ENCODE measurements at regions not wholly inside any gene's neighbourhood (a gene's known extent, or its start where the extent isn't known, plus 50 kb on each side); places are given as distances from the start of the nearest gene placed in this dataset. TPM values are rescaled to one million over a fixed set of nuclear protein-coding genes. Genes with fewer than 3 reads are reported as not detected.

GRCh38 chr10:65858841-65859240 lies 1067.0 kb upstream of the LRRTM3 start:
- Mint-ChIP-seq H3K27ac (no peak overlapping the region), H3K4me3 (no peak overlapping the region), H3K4me1 (no peaks in the 10 kb centered on the region), H3K27me3 (no peaks in the 10 kb centered on the region), H3K9me3 (ENCODE audit: insufficient read depth) (no peaks in the 10 kb centered on the region)
- WGBS (ENCODE audit: insufficient coverage) = no CpG with 5 or more reads among the region's 2 CpGs
- no peak overlapping the region for H2AFZ ChIP-seq (ENCODE audit: insufficient read depth, low read depth, low read length, poor library complexity, severe bottlenecking)
- DNase-seq (no peak), ATAC-seq (ENCODE audit: low read depth) (no peak)
- POLR2A ChIA-PET = no interaction called here
- H3K79me2 ChIP-seq (ENCODE audit: control insufficient read depth, insufficient read depth, low read length) = no peaks in the 10 kb centered on the region
- H3K36me3 ChIP-seq (replicated peaks in 1 of 2; ENCODE audit: control extremely low read depth in 1 of 2, control insufficient read depth in 1 of 2, extremely low read depth in 1 of 2, insufficient read depth in 2 of 2, low read length in 1 of 2) = no peaks in the 10 kb centered on the region
- H3K4me3 ChIP-seq (ENCODE audit: control extremely low read depth in 1 of 5, extremely low read depth in 1 of 5, insufficient read depth in 1 of 5, low read depth in 2 of 5, low read length in 4 of 5) = no peak overlapping the region
- intact Hi-C loops (cut with micrococcal nuclease) = no loop called here
- CTCF ChIA-PET = no interaction called here
- no peaks in the 10 kb centered on the region for H3K27me3 ChIP-seq (replicated peaks in 1 of 4; ENCODE audit: control extremely low read depth in 1 of 4, control insufficient read depth in 3 of 4, insufficient read depth in 4 of 4, low read length in 3 of 4)
- no peak for TF ChIP-seq EZH2 (IDR thresholded peaks at IDR 0.05; ENCODE audit: borderline replicate concordance, insufficient read depth, low read depth, low read length, poor library complexity, severe bottlenecking)
- TF ChIP-seq, protein P1, sequence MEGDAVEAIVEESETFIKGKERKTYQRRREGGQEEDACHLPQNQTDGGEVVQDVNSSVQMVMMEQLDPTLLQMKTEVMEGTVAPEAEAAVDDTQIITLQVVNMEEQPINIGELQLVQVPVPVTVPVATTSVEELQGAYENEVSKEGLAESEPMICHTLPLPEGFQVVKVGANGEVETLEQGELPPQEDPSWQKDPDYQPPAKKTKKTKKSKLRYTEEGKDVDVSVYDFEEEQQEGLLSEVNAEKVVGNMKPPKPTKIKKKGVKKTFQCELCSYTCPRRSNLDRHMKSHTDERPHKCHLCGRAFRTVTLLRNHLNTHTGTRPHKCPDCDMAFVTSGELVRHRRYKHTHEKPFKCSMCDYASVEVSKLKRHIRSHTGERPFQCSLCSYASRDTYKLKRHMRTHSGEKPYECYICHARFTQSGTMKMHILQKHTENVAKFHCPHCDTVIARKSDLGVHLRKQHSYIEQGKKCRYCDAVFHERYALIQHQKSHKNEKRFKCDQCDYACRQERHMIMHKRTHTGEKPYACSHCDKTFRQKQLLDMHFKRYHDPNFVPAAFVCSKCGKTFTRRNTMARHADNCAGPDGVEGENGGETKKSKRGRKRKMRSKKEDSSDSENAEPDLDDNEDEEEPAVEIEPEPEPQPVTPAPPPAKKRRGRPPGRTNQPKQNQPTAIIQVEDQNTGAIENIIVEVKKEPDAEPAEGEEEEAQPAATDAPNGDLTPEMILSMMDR (IDR thresholded peaks at IDR 0.05) = no peak
- H3K9me3 ChIP-seq (ENCODE audit: control extremely low read depth in 1 of 3, control insufficient read depth in 2 of 3, insufficient read depth in 1 of 3, low read length in 2 of 3) = no peaks in the 10 kb centered on the region
- no peak overlapping the region for H3K27ac ChIP-seq (ENCODE audit: low read length in 2 of 2)
- no peak overlapping the region for H3K4me2 ChIP-seq (replicated peaks; ENCODE audit: low read depth, low read length, poor library complexity, severe bottlenecking)
- H3K4me1 ChIP-seq (ENCODE audit: control insufficient read depth in 2 of 2, insufficient read depth in 2 of 2, low read length in 2 of 2) = no peaks in the 10 kb centered on the region
- H3K9ac ChIP-seq (ENCODE audit: low read length) = no peak overlapping the region
- no peaks in the 10 kb centered on the region for H4K20me1 ChIP-seq (ENCODE audit: control insufficient read depth, insufficient read depth, low read length, poor library complexity, severe bottlenecking)

DNA sequence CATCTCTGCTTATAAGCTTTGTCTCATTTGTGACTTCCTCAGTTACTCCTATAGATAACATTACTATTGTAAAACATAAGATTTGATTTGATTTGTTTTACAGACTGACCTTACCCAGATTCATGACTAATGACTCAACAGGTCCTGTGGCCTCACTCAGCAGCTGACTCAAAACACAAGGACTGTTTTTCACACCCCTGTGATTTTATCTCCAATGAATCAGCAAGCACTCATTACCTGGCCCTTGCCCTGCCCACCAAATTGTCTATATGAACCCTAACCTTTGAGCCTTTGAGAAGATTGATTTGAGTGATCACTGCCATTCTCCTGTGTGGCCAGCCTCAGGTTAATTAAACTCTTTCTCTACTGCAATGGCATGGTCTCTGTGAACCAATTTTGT lies 1064.6 kb upstream of the LRRTM3 start:
- H3K9ac ChIP-seq (ENCODE audit: low read length) = no peak overlapping the region
- Mint-ChIP-seq H3K4me1 (no peaks in the 10 kb centered on the region), H3K4me3 (no peak overlapping the region), H3K27me3 (no peaks in the 10 kb centered on the region), H3K27ac (no peak overlapping the region), H3K9me3 (ENCODE audit: insufficient read depth) (no peaks in the 10 kb centered on the region)
- no peaks in the 10 kb centered on the region for H3K9me3 ChIP-seq (ENCODE audit: control extremely low read depth in 1 of 3, control insufficient read depth in 2 of 3, insufficient read depth in 1 of 3, low read length in 2 of 3)
- no peaks in the 10 kb centered on the region for H3K27me3 ChIP-seq (replicated peaks in 1 of 4; ENCODE audit: control extremely low read depth in 1 of 4, control insufficient read depth in 3 of 4, insufficient read depth in 4 of 4, low read length in 3 of 4)
- no peak for TF ChIP-seq EZH2 (IDR thresholded peaks at IDR 0.05; ENCODE audit: borderline replicate concordance, insufficient read depth, low read depth, low read length, poor library complexity, severe bottlenecking)
- TF ChIP-seq, protein P1 (IDR thresholded peaks at IDR 0.05) = no peak
- no peak overlapping the region for H3K4me3 ChIP-seq (ENCODE audit: control extremely low read depth in 1 of 5, extremely low read depth in 1 of 5, insufficient read depth in 1 of 5, low read depth in 2 of 5, low read length in 4 of 5)
- ATAC-seq (ENCODE audit: low read depth) = no peak
- no peak for DNase-seq
- H2AFZ ChIP-seq (ENCODE audit: insufficient read depth, low read depth, low read length, poor library complexity, severe bottlenecking) = no peak overlapping the region
- intact Hi-C loops (cut with micrococcal nuclease) = no loop called here
- H3K36me3 ChIP-seq (replicated peaks in 1 of 2; ENCODE audit: control extremely low read depth in 1 of 2, control insufficient read depth in 1 of 2, extremely low read depth in 1 of 2, insufficient read depth in 2 of 2, low read length in 1 of 2) = no peaks in the 10 kb centered on the region
- no peak overlapping the region for H3K27ac ChIP-seq (ENCODE audit: low read length in 2 of 2)
- H3K79me2 ChIP-seq (ENCODE audit: control insufficient read depth, insufficient read depth, low read length) = no peaks in the 10 kb centered on the region
- H3K4me2 ChIP-seq (replicated peaks; ENCODE audit: low read depth, low read length, poor library complexity, severe bottlenecking) = no peak overlapping the region
- ChIA-PET POLR2A (no interaction called here), CTCF (no interaction called here)
- H4K20me1 ChIP-seq (ENCODE audit: control insufficient read depth, insufficient read depth, low read length, poor library complexity, severe bottlenecking) = no peaks in the 10 kb centered on the region
- no peaks in the 10 kb centered on the region for H3K4me1 ChIP-seq (ENCODE audit: control insufficient read depth in 2 of 2, insufficient read depth in 2 of 2, low read length in 2 of 2)

Small RNA genes in the stretch of these regions (small RNA-seq; reads per million reads assigned to genes)
- not detected for gene CYP2C61P (ENCODE audit: insufficient read length, low read depth, low replicate concordance)

All from B cell (primary cell).